ENCODE measurements at regions not wholly inside any gene's neighbourhood (a gene's known extent, or its start where the extent isn't known, plus 50 kb on each side); places are given as distances from the start of the nearest gene placed in this dataset.

DNA sequence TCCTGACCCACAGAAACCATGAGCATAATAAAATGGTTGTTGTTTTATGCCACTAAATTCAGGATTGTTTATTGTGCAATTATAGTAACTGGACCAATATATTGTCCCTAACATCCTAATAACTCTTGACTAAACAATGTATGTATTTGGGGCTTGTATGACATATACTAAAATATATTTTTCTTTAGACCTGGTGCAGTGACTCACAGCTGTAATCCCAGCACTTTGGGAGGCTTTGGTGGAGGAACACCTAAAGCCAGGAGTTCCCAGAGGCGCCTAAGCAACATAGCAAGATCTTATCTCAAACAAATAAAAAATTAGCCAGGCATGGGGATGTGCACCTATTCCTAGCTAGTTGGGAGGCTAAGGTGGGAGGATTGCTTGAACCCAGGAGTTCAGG is 180.4 kb downstream of the SUCNR1 start:
- intact Hi-C loops (cut with micrococcal nuclease), result no loop called here

DNA sequence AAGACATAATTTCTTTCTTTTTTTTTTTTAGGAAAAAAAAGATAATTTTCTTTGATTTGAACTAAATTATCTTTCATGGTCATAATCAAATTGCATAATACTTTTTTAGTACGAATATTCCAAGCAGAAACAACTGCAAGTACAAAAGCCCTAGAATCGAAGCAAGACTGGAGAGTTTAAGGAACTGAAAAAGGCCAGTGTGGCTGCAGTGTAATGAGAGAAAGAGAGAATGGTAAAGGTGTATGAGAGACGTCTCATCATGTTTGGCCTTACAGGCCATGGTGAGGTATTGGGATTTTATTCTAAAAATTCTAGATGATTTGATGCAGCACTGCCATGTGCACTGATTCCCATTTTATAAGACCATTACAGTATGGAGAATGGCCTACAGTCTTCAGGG is 180.9 kb downstream of the SUCNR1 start:
- intact Hi-C loops (cut with micrococcal nuclease), result no loop called here

DNA sequence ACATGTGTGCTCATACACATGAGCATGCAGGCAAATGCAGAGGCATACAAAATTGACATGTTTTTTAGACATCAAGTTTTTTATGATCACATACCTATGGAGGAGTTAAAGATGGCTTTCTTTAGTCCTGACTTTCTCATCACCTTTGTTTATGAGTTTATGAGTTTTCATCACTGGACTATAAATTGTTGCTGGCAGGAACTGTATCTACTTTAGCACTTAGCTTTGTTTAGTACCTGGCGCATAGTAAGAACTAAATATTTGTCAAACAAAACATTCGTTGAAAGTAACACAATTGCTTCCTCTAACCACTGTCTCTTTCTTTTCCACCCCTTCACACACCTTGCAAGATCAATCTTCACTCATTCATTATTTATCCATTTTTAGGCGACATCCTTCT is 182.6 kb downstream of the SUCNR1 start:
- intact Hi-C loops (cut with micrococcal nuclease), result no loop called here

DNA sequence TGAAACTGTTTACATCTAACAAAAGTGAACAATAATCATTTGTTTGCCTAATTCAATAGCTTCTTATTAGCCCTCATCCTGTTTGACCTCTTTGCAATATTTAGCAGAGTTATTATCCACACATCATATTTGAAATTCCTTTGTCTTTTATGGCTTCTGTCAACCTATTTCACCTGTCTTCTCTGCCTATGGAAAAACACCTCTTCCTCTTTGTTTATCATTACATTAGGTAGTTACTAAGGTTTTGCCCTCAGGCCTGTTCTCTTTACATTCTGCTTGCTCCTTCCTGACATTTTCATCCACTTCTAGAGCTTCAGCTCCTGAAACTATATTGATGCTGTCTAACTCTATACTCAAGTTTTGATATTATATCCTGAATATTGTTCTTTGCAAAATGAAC is 183.0 kb downstream of the SUCNR1 start:
- intact Hi-C loops (cut with micrococcal nuclease), result no loop called here

DNA sequence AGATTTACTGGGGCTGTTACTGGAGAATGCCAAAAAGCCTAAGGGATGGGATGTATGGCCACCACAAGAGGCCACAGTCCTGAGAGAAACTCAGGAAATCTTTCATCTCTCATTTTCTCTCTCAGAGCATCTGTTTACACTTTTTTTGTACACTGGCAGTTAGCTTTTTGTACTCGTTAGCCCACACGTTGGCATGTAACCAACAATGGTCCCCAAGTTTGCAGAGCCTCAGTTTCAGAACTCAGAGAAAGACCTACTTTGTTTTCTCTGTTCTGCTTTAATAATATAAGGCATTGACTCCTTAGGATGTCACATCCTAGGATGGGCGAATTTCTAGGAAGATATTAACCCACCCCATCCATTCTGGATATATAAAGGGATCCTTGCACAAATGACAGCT is 183.5 kb downstream of the SUCNR1 start:
- intact Hi-C loops (cut with micrococcal nuclease), result no loop called here

DNA sequence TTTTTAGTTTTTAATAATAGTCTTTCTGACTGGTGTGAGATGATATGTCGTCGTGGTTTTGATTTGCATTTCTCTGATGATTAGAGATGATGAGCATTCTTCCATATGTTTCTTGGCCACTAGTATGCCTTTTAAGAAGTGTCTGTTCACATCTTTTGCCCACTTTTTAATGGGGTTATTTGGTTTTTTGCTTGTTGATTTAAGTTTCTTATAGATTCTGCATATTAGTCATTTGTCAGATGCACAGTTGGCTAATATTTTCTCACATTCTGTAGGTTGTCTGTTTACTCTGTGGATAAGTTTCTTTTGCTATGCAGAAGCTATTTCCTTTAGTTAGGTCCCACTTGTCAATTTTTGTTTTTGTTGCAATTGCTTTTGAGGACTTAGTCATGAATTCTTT is 185.4 kb downstream of the SUCNR1 start:
- intact Hi-C loops (cut with micrococcal nuclease), result no loop called here

DNA sequence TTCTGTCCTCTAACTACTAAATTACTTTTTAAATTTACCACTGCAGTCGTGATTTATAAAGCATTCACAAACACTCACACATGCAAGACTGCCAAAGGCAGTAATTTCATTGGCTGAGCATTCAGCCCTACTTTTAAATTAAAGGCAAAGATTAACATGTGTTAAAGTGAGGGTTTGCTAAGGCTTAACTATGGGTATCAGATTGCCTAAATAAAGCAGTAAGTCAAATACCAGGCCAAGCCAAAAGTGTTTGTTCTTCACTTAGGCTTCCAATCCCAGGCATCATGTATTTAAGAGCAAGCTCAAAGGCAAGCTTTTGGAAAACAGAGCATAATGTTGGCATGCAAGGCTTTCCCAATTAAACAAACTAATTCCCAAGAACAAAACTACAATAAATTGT is 187.3 kb downstream of the SUCNR1 start:
- intact Hi-C loops (cut with micrococcal nuclease), result no loop called here

DNA sequence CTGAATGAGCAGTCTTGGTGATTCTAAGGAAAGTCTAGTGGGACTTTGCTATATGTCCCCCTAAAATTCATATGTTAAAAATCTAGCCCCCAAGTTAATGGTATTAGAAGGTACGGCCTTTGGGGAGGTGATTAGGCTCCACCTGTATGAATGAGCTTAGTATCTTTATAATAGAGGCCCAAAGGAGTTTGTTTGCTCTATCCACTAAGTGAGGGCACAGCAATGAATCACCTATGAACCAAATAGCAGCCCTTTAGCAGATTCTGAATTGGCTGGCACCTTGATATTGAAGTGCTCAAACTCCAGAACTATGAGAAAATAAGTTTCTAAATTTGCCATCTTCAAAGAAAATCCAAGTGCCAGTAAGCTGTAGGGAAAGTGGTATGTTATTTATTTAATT is 187.9 kb downstream of the SUCNR1 start:
- intact Hi-C loops (cut with micrococcal nuclease), result no loop called here

DNA sequence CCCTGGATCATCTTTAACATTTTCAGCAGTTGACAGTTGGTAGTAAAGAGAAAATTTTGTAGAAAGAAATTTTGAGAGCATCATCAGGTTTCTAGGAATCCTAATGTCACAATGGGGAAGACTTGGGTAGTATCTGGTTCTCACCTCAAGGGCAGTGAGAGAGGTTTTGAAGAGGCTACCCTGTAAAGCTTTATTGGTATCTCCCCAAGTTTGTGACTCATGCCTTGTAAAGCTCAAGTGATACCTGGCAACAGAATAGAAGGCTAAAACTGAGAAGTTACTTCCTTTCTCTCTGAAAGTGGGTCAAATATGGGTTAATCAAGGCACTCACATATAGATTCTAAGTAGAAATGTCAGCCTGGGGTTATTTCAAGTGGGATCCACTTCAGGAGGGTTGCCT is 196.4 kb downstream of the SUCNR1 start:
- intact Hi-C loops (cut with micrococcal nuclease), result loop anchor here (5.0 to 10.0 kb wide), 3 partner anchors 197 to 452 kb away; partner anchors contain the start of gene MBNL1

DNA sequence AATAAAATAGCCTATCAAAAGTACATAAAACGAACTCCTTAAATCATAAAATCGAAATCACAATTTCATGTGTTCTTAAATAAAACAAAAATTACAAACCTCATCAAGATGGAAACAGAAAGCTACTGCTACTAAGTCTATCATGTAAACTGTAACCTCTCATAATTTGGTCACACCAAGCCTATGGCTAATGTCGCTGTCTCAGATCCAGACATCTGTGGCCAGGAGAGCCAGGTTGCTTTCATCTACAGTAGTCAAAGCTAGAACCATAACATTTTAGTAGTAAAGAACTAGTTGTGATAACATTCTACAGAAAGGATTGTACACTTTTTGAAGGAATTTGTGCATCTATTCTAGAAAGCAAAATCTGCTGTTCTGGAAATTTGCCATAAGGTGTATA is 197.4 kb upstream of the MBNL1 start:
- intact Hi-C loops (cut with micrococcal nuclease), result loop anchor here (5.0 to 10.0 kb wide), 3 partner anchors 196 to 451 kb away; partner anchors contain the start of gene MBNL1

DNA sequence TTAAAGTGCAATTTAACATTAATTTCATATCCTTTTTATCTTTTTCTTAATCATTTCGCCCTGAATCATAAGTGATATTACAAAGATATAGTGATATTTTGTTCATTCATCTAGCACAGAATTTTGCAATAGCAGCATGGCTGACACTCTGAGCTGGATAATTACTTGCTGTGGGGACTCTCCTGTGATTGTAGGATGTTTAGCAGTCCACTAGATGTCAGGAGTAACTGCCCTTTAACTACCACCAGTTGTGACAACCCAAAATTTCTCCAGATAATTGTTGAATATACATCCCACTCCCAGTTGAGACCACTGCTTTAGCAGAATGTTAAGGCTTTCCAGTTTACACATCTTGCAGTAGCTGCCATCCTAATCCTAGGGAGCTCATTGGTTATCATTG is 196.8 kb upstream of the MBNL1 start:
- intact Hi-C loops (cut with micrococcal nuclease), result loop anchor here (1.0 to 10.0 kb wide), 4 partner anchors 195 to 450 kb away; partner anchors contain the start of gene MBNL1

DNA sequence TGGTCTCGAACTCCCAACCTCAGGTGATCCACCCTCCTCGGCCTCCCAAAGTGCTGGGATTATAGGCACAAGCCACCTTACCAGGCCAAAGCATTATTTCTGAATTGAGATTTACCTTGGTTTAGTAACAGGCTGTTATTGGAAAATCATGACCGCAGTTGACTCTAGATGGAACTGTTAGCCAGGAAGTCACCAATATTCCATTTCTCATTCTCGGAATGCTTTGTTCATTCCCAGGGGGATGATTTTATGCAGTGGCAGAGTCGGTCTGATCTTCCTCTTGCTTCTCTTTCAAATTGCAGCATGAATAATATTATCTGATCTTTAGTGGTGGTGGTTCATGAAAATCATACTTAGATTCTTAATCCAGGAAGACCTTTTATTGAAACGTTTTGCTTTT is 195.5 kb upstream of the MBNL1 start:
- intact Hi-C loops (cut with micrococcal nuclease), result loop anchor here (5.0 to 10.0 kb wide), 3 partner anchors 194 to 449 kb away; partner anchors contain the start of gene MBNL1

DNA sequence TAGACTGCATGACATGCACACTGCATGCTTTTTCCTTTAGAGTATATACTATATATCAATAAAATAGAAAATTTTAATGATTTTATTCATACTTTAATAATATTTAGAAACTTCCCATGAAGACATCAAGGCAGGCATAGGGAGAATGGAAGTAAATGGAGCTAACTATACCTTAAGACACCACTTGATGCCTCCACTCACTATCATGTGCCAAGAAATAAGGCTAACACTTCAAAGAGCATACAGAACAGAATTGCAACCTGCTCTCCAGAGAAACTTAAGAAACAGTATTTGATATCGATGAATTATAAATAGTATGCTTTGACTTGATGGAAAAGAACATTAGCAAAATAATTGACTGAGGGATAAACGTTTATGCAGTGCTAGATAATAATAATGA is 192.6 kb upstream of the MBNL1 start:
- intact Hi-C loops (cut with micrococcal nuclease), result loop anchor here (10.0 kb wide), 1 partner anchor 309 kb away; no protein-coding TSS in a partner anchor

DNA sequence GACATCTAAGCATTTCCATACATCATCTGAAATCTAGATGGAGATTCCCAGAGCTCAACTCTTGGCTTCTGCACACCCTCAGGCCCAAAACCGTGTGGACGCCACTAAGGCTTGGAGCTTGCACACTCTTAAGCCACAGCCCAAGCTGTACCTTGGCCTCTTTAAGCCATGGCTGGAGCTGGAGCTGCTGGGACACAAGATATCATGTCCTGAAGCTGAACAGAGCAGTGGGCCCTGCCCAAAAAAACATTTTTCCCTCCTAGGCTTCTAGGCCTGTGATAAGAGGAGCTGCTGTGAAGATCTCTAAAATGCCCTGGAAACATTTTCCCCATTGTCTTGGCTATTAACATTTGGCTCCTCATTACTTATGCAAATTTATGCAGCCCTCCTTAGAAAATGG is 188.7 kb upstream of the MBNL1 start:
- intact Hi-C loops (cut with micrococcal nuclease), result loop anchor here (10.0 kb wide), 1 partner anchor 305 kb away; no protein-coding TSS in a partner anchor

DNA sequence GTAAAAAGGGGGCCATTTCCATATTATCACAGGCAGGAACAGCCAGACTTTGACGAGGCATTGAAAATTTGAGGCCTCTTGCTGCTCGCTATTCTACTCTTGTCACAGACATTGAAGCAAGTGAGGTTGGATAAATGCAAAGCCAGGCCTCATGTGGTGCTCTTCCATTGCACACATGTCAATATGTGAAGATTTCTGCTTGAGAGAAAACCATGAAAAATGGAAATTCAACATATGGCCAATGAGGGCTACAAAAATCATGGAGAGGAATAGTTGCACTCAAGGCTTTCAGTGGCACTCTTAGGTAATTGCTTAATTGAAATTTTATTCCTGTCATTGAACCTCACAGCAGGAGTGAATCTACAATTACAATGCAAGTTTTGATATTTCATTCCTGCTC is 185.6 kb upstream of the MBNL1 start:
- intact Hi-C loops (cut with micrococcal nuclease), result no loop called here

DNA sequence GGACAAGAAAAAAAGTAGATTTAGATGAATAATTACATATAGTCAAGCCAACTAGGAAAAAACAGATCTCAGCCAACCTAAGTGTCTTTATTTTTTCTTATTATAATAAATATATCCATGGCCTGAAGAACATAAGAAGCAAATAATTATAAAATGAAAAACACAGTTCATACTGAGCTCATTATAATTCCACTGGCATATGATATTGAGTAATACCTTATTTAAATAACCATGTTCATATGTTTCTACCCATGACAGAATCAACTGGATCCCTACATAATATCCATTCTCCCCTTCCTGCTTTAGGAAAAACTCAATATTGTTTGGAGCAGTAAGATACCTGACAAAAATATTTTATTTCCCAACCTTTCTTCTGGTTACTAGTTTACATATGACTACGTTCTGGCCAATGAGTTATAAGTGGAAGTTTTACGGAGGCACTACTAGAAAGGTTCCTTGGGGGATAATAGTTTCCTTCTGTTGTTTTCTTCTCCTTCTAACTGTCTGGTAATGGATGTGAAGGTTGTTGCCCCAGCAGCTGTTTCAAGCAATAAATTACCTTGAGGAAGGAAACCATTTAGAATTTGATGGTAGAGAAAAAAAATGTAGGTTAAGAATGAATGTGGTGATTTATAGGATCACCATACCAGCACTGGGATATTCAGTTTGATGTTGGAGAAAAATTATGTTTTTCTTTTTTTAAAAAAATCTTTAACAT is 184.1 kb upstream of the MBNL1 start:
- intact Hi-C loops (cut with micrococcal nuclease), result no loop called here

DNA sequence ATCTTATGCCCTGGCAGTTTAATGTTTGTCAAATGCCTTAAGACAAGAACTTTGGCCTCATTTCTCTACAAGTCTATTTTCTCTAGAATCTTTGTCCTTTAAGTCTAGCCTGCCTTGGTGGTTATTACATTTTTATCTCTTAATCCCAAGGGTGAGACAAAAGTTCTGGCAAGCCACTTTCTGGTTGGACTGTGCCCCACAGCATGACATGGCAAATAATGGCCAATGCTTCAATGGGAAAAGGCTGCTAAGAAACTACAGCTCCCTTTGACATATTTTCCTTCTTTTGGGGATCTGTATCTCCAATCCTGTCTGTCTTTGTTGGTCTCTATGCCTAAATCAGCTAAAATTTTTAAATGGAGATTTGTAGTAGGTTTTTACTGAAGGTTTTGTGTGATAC is 181.6 kb upstream of the MBNL1 start:
- intact Hi-C loops (cut with micrococcal nuclease), result no loop called here

DNA sequence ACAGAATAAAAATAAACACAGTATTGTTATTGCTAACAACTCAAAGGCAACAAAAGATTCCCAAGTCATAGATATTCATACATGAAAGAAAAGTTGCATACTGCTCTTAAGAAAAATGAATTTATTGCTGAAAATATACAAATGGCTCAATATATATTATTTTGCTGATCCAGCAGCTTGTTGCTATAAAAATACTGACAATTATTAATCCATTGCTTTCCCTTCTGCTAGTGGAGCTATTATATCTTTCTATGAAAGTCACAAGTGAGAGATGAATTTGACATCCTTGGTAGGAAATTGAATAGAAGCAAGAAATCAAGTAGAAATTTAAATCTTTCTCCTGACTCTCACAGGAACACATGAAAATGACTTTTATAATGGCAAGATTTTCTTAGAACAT is 179.2 kb upstream of the MBNL1 start:
- intact Hi-C loops (cut with micrococcal nuclease), result no loop called here

DNA sequence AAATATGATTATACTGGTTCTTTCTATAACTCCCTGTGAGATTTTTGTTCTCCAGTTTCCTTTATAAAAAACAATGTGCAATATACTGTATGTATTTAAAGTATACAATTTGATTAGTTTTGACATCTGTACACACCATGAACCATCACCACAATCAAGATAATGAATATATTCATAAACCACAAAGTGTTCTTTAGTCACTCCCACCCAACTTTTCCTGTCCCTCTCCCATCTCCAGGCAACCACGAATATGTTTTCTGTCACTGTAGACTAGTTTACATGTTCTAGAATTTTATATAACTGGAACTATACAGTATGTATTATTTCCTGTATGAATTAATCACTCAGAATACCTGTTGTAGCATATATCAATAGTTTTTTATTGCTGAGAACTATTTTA is 177.0 kb upstream of the MBNL1 start:
- intact Hi-C loops (cut with micrococcal nuclease), result no loop called here

DNA sequence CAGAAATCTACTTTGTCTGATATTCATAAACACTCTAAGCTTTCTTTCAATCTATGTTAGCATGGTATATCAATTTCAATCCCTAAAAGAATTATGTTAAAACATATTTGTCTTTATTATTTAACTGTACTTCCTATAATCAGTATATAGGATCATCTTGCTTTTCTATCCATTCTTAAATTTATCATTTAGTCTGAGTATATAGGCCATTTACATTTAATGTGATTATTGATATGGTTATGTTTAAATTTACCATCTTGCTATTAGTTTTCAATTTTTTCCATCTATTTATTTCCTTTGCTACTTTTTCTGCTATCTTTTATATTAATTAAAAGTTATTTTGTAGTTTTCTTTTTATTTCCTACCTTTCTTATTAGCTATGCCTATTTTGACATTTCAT is 174.8 kb upstream of the MBNL1 start:
- intact Hi-C loops (cut with micrococcal nuclease), result no loop called here

DNA sequence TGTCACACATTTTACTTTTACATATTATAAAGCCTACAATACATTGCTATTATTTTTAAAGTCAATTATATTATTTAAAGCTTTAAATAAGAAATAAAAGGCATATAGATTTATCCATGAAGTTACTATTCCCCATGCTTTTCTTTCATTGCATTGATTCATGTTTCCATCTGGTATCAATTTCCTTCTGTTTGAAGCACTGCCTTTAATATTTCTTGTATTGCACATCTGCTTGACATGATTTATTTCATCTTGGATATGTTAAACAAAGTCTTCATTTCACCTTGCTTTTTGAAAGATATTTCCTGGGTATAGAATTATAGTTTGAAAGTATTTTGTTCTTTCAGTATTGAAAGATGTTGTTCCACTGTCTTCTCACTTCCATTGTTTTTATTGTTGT is 174.3 kb upstream of the MBNL1 start:
- intact Hi-C loops (cut with micrococcal nuclease), result no loop called here

DNA sequence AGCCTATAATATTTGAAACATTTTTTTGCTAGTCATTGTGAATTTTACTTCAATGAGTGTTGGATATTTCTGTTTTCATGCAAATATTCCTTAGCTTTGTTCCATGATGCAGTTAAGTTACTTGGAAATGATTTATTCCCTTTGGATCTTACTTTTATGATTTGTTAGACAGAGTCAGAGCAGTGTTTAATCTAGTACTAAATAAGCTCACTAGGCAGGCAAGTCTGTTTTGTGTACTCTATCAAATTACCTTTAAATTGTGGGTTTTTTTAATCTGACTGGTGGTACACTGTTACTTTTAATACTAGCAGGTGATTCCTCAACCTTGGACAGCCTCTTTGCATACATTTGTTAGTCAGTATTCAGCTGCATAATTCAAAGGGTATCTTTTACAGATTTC is 173.3 kb upstream of the MBNL1 start:
- intact Hi-C loops (cut with micrococcal nuclease), result no loop called here

DNA sequence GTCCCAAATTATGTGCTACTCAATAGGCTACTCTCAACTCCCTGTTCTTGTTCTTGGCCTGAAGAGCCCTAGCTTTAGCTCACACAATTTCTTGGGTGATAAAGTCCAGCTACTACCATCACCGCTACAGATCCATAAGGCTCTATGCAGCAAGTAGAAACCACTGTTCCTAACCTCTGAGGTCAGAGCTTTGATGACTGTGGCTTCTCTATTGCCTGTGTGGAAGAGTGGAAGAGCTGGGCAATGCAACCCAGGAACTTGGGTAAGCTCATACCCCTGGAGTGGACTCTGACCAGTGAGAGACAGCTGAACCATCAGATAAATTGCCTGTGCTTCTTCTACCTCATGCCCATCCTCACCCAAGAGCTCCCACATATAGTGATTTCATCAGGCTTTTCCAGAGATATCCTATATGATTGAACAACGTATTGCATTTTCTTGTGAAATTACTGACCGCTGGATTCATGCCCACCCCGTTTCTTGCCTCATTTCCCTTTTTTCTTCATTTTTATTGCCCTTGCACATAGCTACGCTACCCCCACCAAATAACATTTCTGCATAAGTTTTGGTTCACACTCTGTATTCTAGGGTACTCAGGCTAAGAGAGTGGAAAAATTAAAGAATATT is 172.3 kb upstream of the MBNL1 start:
- intact Hi-C loops (cut with micrococcal nuclease), result no loop called here
